Liver (tissue), 3 donors: ENCODE measurements at regions not wholly inside any gene's neighbourhood (a gene's known extent, or its start where the extent isn't known, plus 50 kb on each side); places are given as distances from the start of the nearest gene placed in this dataset.

Source experiments
- CTCF ChIP-seq: fragments of 150-350 bp; IDR thresholded peaks from 2 replicates; pipeline ENCODE4 v1.5.1; 2017; ENCODE audit warnings: improper control_type of control experiment, low read depth, low read length; ENCODE audit not compliant: missing input control
- FOXA1 ChIP-seq: IDR thresholded peaks from 2 replicates; pipeline ENCODE4 v1.6.1; 2016; ENCODE audit warnings: antibody characterized with exemption
- GABPA ChIP-seq, 2 donors: IDR thresholded peaks in 1 of 2; conservative IDR thresholded peaks in 1 of 2; 2 replicates each; pipeline ENCODE4 v1.6.1; 2016; ENCODE audit warnings: antibody characterized with exemption in 2 of 2, mild to moderate bottlenecking in 1 of 2, moderate library complexity in 1 of 2
- HNF4A ChIP-seq, 2 donors: conservative IDR thresholded peaks; 2 replicates each; pipeline ENCODE4 v1.6.1; 2016; ENCODE audit warnings: antibody characterized with exemption in 2 of 2, mild to moderate bottlenecking in 2 of 2
- JUND ChIP-seq, 2 donors: IDR thresholded peaks; 2 replicates each; pipeline ENCODE4 v1.6.1; 2016; ENCODE audit warnings: antibody characterized with exemption in 2 of 2
- MAX ChIP-seq: IDR thresholded peaks from 2 replicates; pipeline ENCODE4 v1.6.1; 2016; ENCODE audit warnings: antibody characterized with exemption
- RAD21 ChIP-seq, 2 donors: IDR thresholded peaks; 2 replicates each; pipeline ENCODE4 v1.6.1; 2016; ENCODE audit warnings: antibody characterized with exemption in 2 of 2, mild to moderate bottlenecking in 2 of 2
- REST ChIP-seq: IDR thresholded peaks from 2 replicates; pipeline ENCODE4 v1.6.1; 2016; ENCODE audit warnings: antibody characterized with exemption, mild to moderate bottlenecking
- TAF1 ChIP-seq: conservative IDR thresholded peaks from 2 replicates; pipeline ENCODE4 v1.6.1; 2016; ENCODE audit warnings: antibody characterized with exemption, mild to moderate bottlenecking
- YY1 ChIP-seq: IDR thresholded peaks from 2 replicates; pipeline ENCODE4 v1.6.1; 2016; ENCODE audit warnings: antibody characterized with exemption, mild to moderate bottlenecking
- donor health status: healthy.
- donor health status: healthy.

GRCh38 chr18:59752666-59753065 lies 55.4 kb upstream of the CCBE1 start:
- no peak for TF ChIP-seq RAD21 (IDR thresholded peaks at IDR 0.05)
- TF ChIP-seq CTCF, result no peak
- TF ChIP-seq REST, result no peak
- TF ChIP-seq TAF1, result no peak
- TF ChIP-seq GABPA (IDR thresholded peaks at IDR 0.05 in 1 of 2, conservative IDR thresholded peaks at IDR 0.05 in 1 of 2), result no peak
- no peak for TF ChIP-seq JUND (IDR thresholded peaks at IDR 0.05)
- no peak for TF ChIP-seq MAX
- no peak for TF ChIP-seq YY1
- TF ChIP-seq HNF4A (conservative IDR thresholded peaks at IDR 0.05), result no peak
- TF ChIP-seq FOXA1, result no peak
